ENCODE measurements at regions not wholly inside any gene's neighbourhood (a gene's known extent, or its start where the extent isn't known, plus 50 kb on each side); places are given as distances from the start of the nearest gene placed in this dataset.

DNA sequence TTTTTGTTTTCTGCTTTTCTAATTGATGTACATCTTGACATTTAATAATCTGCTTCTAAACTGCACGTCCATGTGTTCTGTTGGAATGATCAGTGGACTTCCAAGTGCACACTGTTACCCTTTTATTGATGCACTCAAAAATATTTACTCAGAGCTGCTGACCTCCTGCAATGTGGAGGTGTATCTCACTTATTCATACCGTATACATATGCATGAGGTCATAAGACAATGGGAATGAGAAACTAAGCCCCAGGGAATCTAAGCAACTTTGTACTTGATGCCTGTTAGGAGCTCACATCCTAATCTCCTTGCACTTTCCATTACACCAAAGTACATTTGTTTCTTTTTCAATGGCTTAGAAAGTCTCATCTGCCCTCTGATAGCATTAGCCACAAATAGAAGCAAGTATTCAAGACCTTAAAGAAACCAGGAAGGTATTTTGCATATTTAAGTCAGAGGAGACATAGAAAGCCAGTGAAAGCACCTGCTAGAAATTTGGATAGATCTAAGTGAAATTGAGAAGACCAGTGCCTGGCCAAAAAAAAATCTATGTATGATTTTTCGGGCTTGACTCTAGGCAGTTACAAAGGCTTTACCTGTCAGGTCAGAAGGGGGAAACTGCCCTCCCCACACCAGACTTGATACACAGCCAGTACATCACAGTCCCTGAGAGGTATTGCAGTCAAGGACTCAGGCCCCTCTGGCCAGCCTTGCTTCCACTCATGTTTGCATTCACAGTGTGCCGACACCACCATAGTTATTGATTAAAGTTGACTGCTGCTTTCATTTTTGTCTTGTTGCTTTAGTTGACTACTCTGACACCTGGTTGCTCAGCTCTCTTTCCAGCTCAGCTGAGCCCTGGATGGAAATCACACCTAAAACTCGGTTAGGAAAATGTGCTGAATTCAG is 391.7 kb upstream of the CYRIA start:
- no peak for DNase-seq
- no peak for FAIRE-seq

GRCh38 chr2:17056236-17056635 is 390.6 kb upstream of the CYRIA start:
- Histone ChIP-seq H3K27me3 (ENCODE audit: control insufficient read depth, insufficient read depth, low read length) (no peaks in the 10 kb centered on the region), H3K36me3 (ENCODE audit: control insufficient read depth in 2 of 3, insufficient read depth in 3 of 3, low read length in 3 of 3) (no peaks in the 10 kb centered on the region), H3K4me3 (ENCODE audit: low read length in 3 of 3) (no peak overlapping the region), H3K27ac (ENCODE audit: low read depth in 2 of 2, low read length in 2 of 2) (no peak overlapping the region), H3K9ac (ENCODE audit: low read length in 3 of 3) (no peak overlapping the region), H3K9me3 (ENCODE audit: control insufficient read depth in 2 of 3, insufficient read depth in 1 of 3, low read length in 3 of 3) (no peaks in the 10 kb centered on the region), H3K4me1 (ENCODE audit: control insufficient read depth in 2 of 3, insufficient read depth in 2 of 3, low read depth in 1 of 3, low read length in 3 of 3) (no peaks in the 10 kb centered on the region)
- DNase-seq = no peak
- TF ChIP-seq CTCF (IDR thresholded peaks at IDR 0.05; ENCODE audit: borderline replicate concordance, extremely low read depth, insufficient read depth) = no peak
- no peak for FAIRE-seq
- intact Hi-C loops (cut with DNase I) = no loop called here

More for the DNA sequence above, 391.7 kb upstream of the CYRIA start:
- intact Hi-C loops (cut with DNase I) = no loop called here
- H3K27me3 ChIP-seq (ENCODE audit: control insufficient read depth, insufficient read depth, low read length) = no peaks in the 10 kb centered on the region
- TF ChIP-seq CTCF (IDR thresholded peaks at IDR 0.05; ENCODE audit: borderline replicate concordance, extremely low read depth, insufficient read depth) = no peak
- no peak overlapping the region for H3K9ac ChIP-seq (ENCODE audit: low read length in 3 of 3)
- H3K27ac ChIP-seq (ENCODE audit: low read depth in 2 of 2, low read length in 2 of 2) = no peak overlapping the region
- H3K4me1 ChIP-seq (ENCODE audit: control insufficient read depth in 2 of 3, insufficient read depth in 2 of 3, low read depth in 1 of 3, low read length in 3 of 3) = no peaks in the 10 kb centered on the region
- no peaks in the 10 kb centered on the region for H3K36me3 ChIP-seq (ENCODE audit: control insufficient read depth in 2 of 3, insufficient read depth in 3 of 3, low read length in 3 of 3)
- H3K9me3 ChIP-seq (ENCODE audit: control insufficient read depth in 2 of 3, insufficient read depth in 1 of 3, low read length in 3 of 3) = no peaks in the 10 kb centered on the region
- no peak overlapping the region for H3K4me3 ChIP-seq (ENCODE audit: low read length in 3 of 3)

DNA sequence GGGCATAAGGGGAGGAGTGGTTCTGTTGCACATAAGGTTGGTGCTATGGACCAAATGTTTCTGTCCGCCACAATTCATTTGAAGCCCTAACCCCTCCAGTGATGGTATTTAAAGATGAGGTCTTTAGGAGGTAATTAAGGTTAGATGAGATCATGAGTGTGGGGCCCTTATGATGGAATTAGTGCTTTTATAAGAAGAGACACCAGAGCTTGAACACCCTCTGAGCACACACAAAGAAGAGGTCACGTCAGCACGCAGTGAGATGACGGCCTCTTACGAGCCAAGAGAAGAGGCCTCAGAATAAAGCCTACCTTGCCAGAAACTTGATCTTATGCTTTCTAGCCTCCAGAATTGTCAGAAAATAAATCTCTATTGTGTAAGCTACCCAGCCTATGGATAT is 386.4 kb upstream of the CYRIA start:
- no peak for FAIRE-seq
- TF ChIP-seq CTCF (IDR thresholded peaks at IDR 0.05; ENCODE audit: borderline replicate concordance, extremely low read depth, insufficient read depth) = no peak

More for the DNA sequence above, 386.4 kb upstream of the CYRIA start:
- H3K4me3 ChIP-seq (ENCODE audit: low read length in 3 of 3) = no peak overlapping the region
- H3K27me3 ChIP-seq (ENCODE audit: control insufficient read depth, insufficient read depth, low read length) = no peaks in the 10 kb centered on the region
- DNase-seq = no peak
- no peaks in the 10 kb centered on the region for H3K4me1 ChIP-seq (ENCODE audit: control insufficient read depth in 2 of 3, insufficient read depth in 2 of 3, low read depth in 1 of 3, low read length in 3 of 3)
- intact Hi-C loops (cut with DNase I) = no loop called here
- H3K9ac ChIP-seq (ENCODE audit: low read length in 3 of 3) = no peak overlapping the region
- no peak overlapping the region for H3K27ac ChIP-seq (ENCODE audit: low read depth in 2 of 2, low read length in 2 of 2)
- H3K36me3 ChIP-seq (ENCODE audit: control insufficient read depth in 2 of 3, insufficient read depth in 3 of 3, low read length in 3 of 3) = no peaks in the 10 kb centered on the region
- no peaks in the 10 kb centered on the region for H3K9me3 ChIP-seq (ENCODE audit: control insufficient read depth in 2 of 3, insufficient read depth in 1 of 3, low read length in 3 of 3)
